ENCODE measurements at regions not wholly inside any gene's neighbourhood (a gene's known extent, or its start where the extent isn't known, plus 50 kb on each side); places are given as distances from the start of the nearest gene placed in this dataset.

DNA sequence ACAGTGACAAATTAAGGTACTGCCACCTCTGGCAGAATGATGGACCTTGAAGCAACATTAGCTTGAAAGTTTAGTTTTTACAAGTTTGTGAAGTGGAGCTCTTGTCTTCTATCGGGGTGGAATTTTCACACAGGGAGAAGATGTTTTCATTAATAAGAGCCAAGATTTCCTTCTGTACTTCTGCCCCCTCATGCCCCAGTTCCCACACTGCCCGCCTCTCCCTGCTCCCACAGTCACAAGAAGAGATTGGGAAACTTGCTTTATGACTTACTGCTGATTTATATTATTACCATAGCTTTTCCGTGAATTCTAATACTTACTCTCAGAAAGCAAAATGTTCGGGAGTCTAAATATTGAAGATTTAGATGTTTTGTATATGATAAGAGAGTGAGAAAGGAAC, 539.8 kb upstream of the ARX start:
- Histone ChIP-seq H3K27ac (no peak overlapping the region), H3K4me1 (replicated peaks in 1 of 2) (no peaks in the 10 kb centered on the region), H3K4me3 (no peak overlapping the region)
- no peak for ATAC-seq (replicated peaks in 6 of 8)
- in situ Hi-C loops (cut with MboI; ENCODE audit: low pct_unique_long_range_greater_than_20kb in 2 of 9, low sequenced_read_pairs in 9 of 9, unreplicated experiment in 9 of 9) = no loop called here
- WGBS, 10 experiments = 0 to 60% (median 0%) methylated on average over 1 to 3 of the region's 4 CpGs; no CpG with 5 or more reads in 7 of the 10 experiments

DNA sequence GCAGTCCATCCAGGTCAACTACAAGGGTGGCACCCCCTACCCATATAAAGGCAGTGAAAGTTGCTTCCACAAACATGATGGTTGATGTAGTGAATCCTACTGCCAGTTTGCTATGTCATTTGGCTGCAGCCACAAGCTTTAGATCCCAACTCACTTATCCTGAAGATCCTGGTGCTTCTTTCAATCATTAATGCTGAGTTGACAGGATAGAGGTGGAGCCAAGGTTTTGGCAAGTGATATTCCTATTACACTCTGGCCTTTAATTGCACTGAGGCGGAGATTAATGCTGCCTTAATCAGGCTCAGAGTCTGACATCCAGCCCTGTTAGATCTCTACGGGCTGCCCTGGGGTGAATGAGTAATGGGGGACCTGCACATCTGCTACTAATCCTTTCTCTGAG, 542.4 kb upstream of the ARX start:
- ATAC-seq (replicated peaks in 6 of 8) = no peak
- Histone ChIP-seq H3K4me3 (no peak overlapping the region), H3K4me1 (replicated peaks in 1 of 2) (no peaks in the 10 kb centered on the region), H3K27ac (no peak overlapping the region)
- WGBS, 10 experiments = 44 to 67% methylated on average over 2 of the region's 2 CpGs; no CpG with 5 or more reads in 8 of the 10 experiments
- in situ Hi-C loops (cut with MboI; ENCODE audit: low pct_unique_long_range_greater_than_20kb in 2 of 9, low sequenced_read_pairs in 9 of 9, unreplicated experiment in 9 of 9) = no loop called here

GRCh38 chrX:25561190-25561589, 545.4 kb upstream of the ARX start:
- H3K4me1 ChIP-seq (replicated peaks in 1 of 2) = no peaks in the 10 kb centered on the region
- H3K27ac ChIP-seq = no peak overlapping the region
- H3K4me3 ChIP-seq = no peak overlapping the region
- in situ Hi-C loops (cut with MboI; ENCODE audit: low pct_unique_long_range_greater_than_20kb in 2 of 9, low sequenced_read_pairs in 9 of 9, unreplicated experiment in 9 of 9) = no loop called here
- no peak for ATAC-seq (replicated peaks in 6 of 8)
- WGBS, 10 experiments = 0 to 50% (median 0%) methylated on average over 1 of the region's 1 CpG; no CpG with 5 or more reads in 5 of the 10 experiments

DNA sequence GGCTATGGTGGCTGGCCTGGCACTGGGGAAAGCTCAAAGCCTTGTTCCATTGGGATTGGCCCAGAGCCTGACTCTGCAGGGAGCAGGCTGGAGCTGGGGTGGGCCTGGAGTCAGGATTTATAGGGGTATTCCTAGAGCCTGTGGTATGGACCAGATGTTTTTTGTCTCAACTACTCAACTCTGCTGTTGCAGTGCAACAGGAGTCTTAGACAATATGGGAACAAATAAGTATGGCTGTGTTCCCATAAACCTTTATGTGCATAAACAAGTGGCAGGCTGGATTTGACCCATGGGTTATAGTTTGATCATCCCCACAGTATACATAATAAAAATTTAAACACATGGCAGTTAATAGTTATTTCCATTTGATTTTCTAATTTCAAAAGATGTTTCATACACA, 557.9 kb upstream of the ARX start:
- no peak overlapping the region for H3K27ac ChIP-seq
- in situ Hi-C loops (cut with MboI; ENCODE audit: low pct_unique_long_range_greater_than_20kb in 2 of 9, low sequenced_read_pairs in 9 of 9, unreplicated experiment in 9 of 9) = no loop called here
- ATAC-seq (replicated peaks in 6 of 8) = no peak
- H3K4me3 ChIP-seq = no peak overlapping the region
- H3K4me1 ChIP-seq (replicated peaks in 1 of 2) = no peaks in the 10 kb centered on the region

- in situ Hi-C loops (cut with MboI; ENCODE audit: low pct_unique_long_range_greater_than_20kb in 2 of 9, low sequenced_read_pairs in 9 of 9, unreplicated experiment in 9 of 9) = no loop called here
- no peak for ATAC-seq (replicated peaks in 6 of 8)
- Histone ChIP-seq H3K4me1 (replicated peaks in 1 of 2) (no peaks in the 10 kb centered on the region), H3K4me3 (no peak overlapping the region), H3K27ac (no peak overlapping the region)
- 0 to 40% (median 17%) methylated on average over 1 to 2 of the region's 2 CpGs; no CpG with 5 or more reads in 6 of the 10 experiments for WGBS, 10 experiments
Observed at GRCh38 chrX:25596921-25597320, 541.2 kb upstream of the MAGEB18 start.

DNA sequence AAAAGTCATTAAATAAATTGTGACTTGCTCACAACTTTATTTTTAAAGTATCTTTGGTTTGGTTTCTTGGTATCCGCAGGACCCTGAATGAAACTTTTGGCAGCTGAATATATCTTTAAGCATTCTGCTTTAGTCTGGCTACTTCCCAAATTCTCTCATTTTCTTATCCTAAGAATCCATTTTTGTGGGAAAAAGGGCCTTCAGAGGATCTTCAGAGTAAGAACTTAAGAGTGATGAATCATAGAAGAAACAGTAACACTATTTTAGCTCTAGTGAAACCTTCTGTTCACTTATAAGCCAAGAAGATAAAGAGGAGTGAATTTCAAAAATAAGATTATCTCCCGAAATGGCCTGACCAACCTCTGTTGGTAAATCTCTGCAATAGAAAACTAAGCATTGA, 540.6 kb upstream of the MAGEB18 start:
- Histone ChIP-seq H3K27ac (no peak overlapping the region), H3K4me1 (replicated peaks in 1 of 2) (no peaks in the 10 kb centered on the region), H3K4me3 (no peak overlapping the region)
- in situ Hi-C loops (cut with MboI; ENCODE audit: low pct_unique_long_range_greater_than_20kb in 2 of 9, low sequenced_read_pairs in 9 of 9, unreplicated experiment in 9 of 9) = no loop called here
- ATAC-seq (replicated peaks in 6 of 8) = no peak
- 29 to 100% (median 85%) methylated on average over 1 to 2 of the region's 2 CpGs; no CpG with 5 or more reads in 4 of the 10 experiments for WGBS, 10 experiments

DNA sequence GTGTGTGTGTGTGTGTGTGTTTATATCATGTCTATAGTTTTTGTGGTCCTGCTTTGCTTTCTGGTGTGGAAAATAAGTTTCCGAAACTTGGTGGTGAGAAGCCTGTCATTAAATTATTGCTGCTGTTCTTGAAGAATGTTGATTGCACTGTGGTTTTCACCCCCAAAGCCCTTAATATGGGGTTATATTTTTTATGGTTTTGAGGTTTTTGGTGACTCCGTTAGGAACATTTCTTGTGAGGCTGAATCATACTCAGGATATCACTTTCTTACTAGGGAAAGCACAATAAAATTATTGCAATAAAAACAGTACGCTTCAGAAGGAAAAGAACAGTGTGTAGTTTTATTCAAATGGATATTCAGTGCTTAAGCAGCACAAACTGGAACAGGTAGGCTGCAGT, 539.1 kb upstream of the MAGEB18 start:
- Histone ChIP-seq H3K4me1 (replicated peaks in 1 of 2) (no peaks in the 10 kb centered on the region), H3K4me3 (no peak overlapping the region), H3K27ac (no peak overlapping the region)
- 14 to 100% (median 82%) methylated on average over 1 to 3 of the region's 3 CpGs; no CpG with 5 or more reads in 4 of the 10 experiments for WGBS, 10 experiments
- no peak for ATAC-seq (replicated peaks in 6 of 8)
- in situ Hi-C loops (cut with MboI; ENCODE audit: low pct_unique_long_range_greater_than_20kb in 2 of 9, low sequenced_read_pairs in 9 of 9, unreplicated experiment in 9 of 9) = no loop called here

DNA sequence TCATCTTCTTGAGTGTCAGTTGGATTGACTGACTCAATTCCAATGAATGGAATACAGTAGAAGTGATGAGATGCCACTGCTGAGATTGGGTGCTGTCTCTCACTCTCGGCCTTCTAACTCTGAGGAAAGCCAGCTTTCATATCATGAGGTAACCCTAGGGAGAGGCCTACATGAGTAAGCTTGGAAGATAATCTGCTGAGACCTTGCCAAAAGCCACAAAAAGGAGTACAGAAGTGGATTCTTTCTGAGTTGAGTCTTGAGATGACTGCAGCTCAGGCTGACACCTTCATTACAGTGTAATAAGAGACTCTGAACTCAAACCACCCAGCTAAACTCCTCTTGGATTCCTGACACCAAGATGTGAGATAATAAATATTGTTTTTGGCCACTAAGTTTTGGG, 537.4 kb upstream of the MAGEB18 start:
- Histone ChIP-seq H3K4me3 (no peak overlapping the region), H3K4me1 (replicated peaks in 1 of 2) (no peaks in the 10 kb centered on the region), H3K27ac (no peak overlapping the region)
- ATAC-seq (replicated peaks in 6 of 8) = no peak
- WGBS, 10 experiments = 60% methylated on average over 1 of the region's 1 CpG; no CpG with 5 or more reads in 9 of the 10 experiments
- in situ Hi-C loops (cut with MboI; ENCODE audit: low pct_unique_long_range_greater_than_20kb in 2 of 9, low sequenced_read_pairs in 9 of 9, unreplicated experiment in 9 of 9) = no loop called here

GRCh38 chrX:25601323-25601722, 536.8 kb upstream of the MAGEB18 start:
- no peak overlapping the region for H3K27ac ChIP-seq
- no peak for ATAC-seq (replicated peaks in 6 of 8)
- H3K4me3 ChIP-seq = no peak overlapping the region
- in situ Hi-C loops (cut with MboI; ENCODE audit: low pct_unique_long_range_greater_than_20kb in 2 of 9, low sequenced_read_pairs in 9 of 9, unreplicated experiment in 9 of 9) = no loop called here
- WGBS, 10 experiments = 0 to 100% (median 49%) methylated on average over 1 to 3 of the region's 3 CpGs; no CpG with 5 or more reads in 3 of the 10 experiments
- no peaks in the 10 kb centered on the region for H3K4me1 ChIP-seq (replicated peaks in 1 of 2)

DNA sequence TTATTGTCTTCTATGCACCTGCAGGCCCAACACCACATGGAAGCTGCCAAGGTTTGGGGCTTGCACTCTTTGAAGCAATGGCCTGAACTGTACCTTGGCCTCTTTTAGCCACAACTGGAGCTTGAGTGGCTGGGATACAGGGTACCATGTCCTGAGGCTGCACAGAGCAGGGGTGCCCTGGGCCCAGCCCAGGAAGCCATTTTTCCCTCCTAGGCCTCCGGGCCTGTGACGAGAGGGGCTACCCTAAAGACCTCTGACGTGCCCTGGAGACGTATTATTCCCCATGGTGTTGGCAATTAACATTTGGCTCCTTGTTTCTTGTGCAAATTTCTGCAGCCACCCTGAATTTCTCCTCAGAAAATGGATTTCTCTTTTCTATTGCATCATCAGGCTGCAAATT, 519.9 kb upstream of the MAGEB18 start:
- H3K27ac ChIP-seq = no peak overlapping the region
- no peaks in the 10 kb centered on the region for H3K4me1 ChIP-seq (replicated peaks in 1 of 2)
- ATAC-seq (replicated peaks in 6 of 8) = no peak
- no peak overlapping the region for H3K4me3 ChIP-seq
- in situ Hi-C loops (cut with MboI; ENCODE audit: low pct_unique_long_range_greater_than_20kb in 2 of 9, low sequenced_read_pairs in 9 of 9, unreplicated experiment in 9 of 9) = no loop called here
- 47% methylated on average over 4 of the region's 4 CpGs; no CpG with 5 or more reads in 9 of the 10 experiments for WGBS, 10 experiments

GRCh38 chrX:25640276-25640675, 497.9 kb upstream of the MAGEB18 start:
- H3K4me1 ChIP-seq (replicated peaks in 1 of 2) = no peaks in the 10 kb centered on the region
- H3K4me3 ChIP-seq = no peak overlapping the region
- ATAC-seq (replicated peaks in 6 of 8) = no peak
- in situ Hi-C loops (cut with MboI; ENCODE audit: low pct_unique_long_range_greater_than_20kb in 2 of 9, low sequenced_read_pairs in 9 of 9, unreplicated experiment in 9 of 9) = no loop called here
- WGBS, 10 experiments = 0 to 100% (median 0%) methylated on average over 1 of the region's 1 CpG; no CpG with 5 or more reads in 3 of the 10 experiments
- H3K27ac ChIP-seq = no peak overlapping the region

DNA sequence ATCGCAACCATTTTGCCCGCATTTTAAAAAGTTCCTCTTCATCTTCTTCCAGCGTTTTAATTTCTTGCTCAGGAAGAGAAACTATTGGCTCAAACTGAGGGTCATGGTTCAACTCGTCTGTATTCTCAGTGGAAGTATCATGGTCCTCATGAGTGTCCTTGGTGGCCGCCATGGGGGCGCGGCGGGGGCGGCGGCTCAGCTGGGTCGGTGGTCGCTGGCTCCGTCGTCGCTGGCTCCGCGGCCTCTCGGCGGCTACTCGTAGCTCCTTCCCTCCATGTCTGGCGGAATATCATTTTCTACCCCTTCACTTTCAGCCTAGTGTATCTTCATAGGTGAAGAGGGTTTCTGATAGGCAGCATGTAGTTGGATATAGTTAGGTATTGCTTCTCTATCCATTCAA, 492.0 kb upstream of the MAGEB18 start:
- WGBS, 10 experiments = 90% methylated on average over 2 of the region's 21 CpGs; no CpG with 5 or more reads in 9 of the 10 experiments
- no peak for ATAC-seq (replicated peaks in 6 of 8)
- peaks cover 0 to 11% of the 10 kb centered on the region in 2 donors for H3K4me1 ChIP-seq (replicated peaks in 1 of 2)
- in situ Hi-C loops (cut with MboI; ENCODE audit: low pct_unique_long_range_greater_than_20kb in 2 of 9, low sequenced_read_pairs in 9 of 9, unreplicated experiment in 9 of 9) = no loop called here
- H3K27ac ChIP-seq = no peak overlapping the region
- no peak overlapping the region for H3K4me3 ChIP-seq

DNA sequence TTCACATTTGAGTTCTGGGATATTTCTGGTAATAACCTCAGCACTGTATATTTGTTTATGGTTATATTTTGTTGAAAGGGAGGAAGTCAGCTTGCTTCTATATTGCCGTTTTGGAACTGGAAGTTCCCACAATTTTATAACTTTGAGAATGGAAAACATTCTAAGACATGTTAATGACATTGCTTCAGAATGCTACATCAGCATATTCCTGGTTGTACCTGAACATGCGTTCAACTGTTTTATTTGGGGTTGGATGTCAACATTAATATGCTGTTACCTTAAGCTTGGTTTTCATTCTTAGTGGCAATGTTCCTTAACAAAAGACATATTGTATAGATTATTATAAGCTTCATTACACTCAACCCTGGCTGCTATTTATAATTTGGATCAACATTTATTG, 489.4 kb upstream of the MAGEB18 start:
- in situ Hi-C loops (cut with MboI; ENCODE audit: low pct_unique_long_range_greater_than_20kb in 2 of 9, low sequenced_read_pairs in 9 of 9, unreplicated experiment in 9 of 9) = no loop called here
- H3K4me3 ChIP-seq = no peak overlapping the region
- H3K4me1 ChIP-seq (replicated peaks in 1 of 2) = peaks cover 0 to 12% of the 10 kb centered on the region in 2 donors
- WGBS, 10 experiments = 0 to 80% (median 37%) methylated on average over 1 to 2 of the region's 2 CpGs; no CpG with 5 or more reads in 4 of the 10 experiments
- ATAC-seq (replicated peaks in 6 of 8) = no peak
- no peak overlapping the region for H3K27ac ChIP-seq

DNA sequence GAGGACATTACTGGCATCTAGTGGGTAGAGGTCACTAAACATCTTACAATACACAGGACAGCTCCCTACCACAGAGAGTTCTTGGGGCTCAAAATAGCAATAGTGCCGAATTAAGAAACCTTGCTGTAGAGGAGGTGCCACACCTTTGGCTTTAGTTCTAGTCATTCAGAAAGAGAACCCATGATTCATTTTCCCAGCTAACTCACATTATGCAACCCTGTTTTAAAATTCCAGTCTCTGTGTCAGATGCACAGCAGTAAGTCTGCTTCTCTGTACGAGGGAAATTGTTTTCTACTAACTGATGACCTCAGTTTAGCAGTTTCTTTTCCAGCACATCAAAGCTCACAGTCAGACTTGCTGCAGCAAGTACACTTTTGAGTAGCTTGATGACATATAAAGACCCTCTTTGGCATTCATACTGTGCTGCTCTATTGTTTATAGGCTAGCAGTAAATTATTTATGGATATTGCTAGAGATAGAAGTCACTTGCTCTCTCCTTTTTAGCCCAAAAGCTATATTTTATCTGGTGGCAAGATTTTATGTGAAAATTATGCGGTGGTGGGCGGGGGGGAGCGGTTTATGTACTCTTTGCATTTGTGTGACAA, 487.8 kb upstream of the MAGEB18 start:
- in situ Hi-C loops (cut with MboI; ENCODE audit: low pct_unique_long_range_greater_than_20kb in 2 of 9, low sequenced_read_pairs in 9 of 9, unreplicated experiment in 9 of 9) = no loop called here
- ATAC-seq (replicated peaks in 6 of 8) = peak in 7 of 8 experiments; percentile 46 to 98 (median 76)
- Histone ChIP-seq H3K27ac (no peak overlapping the region), H3K4me3 (no peak overlapping the region), H3K4me1 (replicated peaks in 1 of 2) (peaks cover 0 to 12% of the 10 kb centered on the region in 2 donors)
- WGBS, 10 experiments = 7 to 72% (median 51%) methylated on average over 1 to 4 of the region's 5 CpGs; no CpG with 5 or more reads in 6 of the 10 experiments
